ENCODE measurements at regions not wholly inside any gene's neighbourhood (a gene's known extent, or its start where the extent isn't known, plus 50 kb on each side); places are given as distances from the start of the nearest gene placed in this dataset.
"Not testable (repeated sequence)": the region's sequence is repeated elsewhere in the genome, so short reads cannot be mapped to it uniquely, and the experiment has no call there.

GRCh38 chr4:189131118-189131517, 809.6 kb upstream of the FRG1 start:
- H3K4me1 ChIP-seq (ENCODE audit: insufficient read depth) = no peaks in the 10 kb centered on the region
- H3K36me3 ChIP-seq = no peaks in the 10 kb centered on the region
- intact Hi-C loops (cut with DNase I) = no loop called here
- no peak overlapping the region for H3K4me3 ChIP-seq
- no peak overlapping the region for H3K27ac ChIP-seq
- no peak for DNase-seq
- no peaks in the 10 kb centered on the region for H3K27me3 ChIP-seq
- WGBS, 3 donors = 83 to 90% (median 88%) methylated on average over 4 of the region's 4 CpGs
- H3K9me3 ChIP-seq = no peaks in the 10 kb centered on the region
- TF ChIP-seq, protein P1, sequence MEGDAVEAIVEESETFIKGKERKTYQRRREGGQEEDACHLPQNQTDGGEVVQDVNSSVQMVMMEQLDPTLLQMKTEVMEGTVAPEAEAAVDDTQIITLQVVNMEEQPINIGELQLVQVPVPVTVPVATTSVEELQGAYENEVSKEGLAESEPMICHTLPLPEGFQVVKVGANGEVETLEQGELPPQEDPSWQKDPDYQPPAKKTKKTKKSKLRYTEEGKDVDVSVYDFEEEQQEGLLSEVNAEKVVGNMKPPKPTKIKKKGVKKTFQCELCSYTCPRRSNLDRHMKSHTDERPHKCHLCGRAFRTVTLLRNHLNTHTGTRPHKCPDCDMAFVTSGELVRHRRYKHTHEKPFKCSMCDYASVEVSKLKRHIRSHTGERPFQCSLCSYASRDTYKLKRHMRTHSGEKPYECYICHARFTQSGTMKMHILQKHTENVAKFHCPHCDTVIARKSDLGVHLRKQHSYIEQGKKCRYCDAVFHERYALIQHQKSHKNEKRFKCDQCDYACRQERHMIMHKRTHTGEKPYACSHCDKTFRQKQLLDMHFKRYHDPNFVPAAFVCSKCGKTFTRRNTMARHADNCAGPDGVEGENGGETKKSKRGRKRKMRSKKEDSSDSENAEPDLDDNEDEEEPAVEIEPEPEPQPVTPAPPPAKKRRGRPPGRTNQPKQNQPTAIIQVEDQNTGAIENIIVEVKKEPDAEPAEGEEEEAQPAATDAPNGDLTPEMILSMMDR (IDR thresholded peaks at IDR 0.05) = no peak
- TF ChIP-seq EP300 (IDR thresholded peaks at IDR 0.05) (no peak), POLR2A (IDR thresholded peaks at IDR 0.05) (no peak)

DNA sequence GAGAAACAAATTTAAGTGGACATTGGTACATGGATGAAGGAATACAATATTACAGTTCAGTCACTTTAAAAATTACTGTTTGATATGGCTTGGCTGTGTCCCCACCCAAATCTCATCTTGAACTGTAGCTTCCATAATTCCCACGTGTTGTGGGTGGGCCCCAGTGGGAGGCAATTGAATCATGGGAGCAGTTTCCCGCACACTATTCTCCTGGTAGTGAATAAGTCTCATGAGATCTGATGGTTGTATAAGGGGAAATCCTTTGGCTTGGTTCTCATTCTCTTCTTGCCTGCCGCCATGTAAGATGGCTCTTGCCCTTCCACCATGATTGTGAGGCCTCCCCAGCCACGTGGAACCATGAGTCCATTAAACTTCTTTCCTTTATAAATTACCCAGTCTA, 804.2 kb upstream of the FRG1 start:
- no peaks in the 10 kb centered on the region for H3K36me3 ChIP-seq
- intact Hi-C loops (cut with DNase I) = no loop called here
- 74 to 90% (median 75%) methylated on average over 4 of the region's 4 CpGs for WGBS, 3 donors
- H3K4me1 ChIP-seq (ENCODE audit: insufficient read depth) = no peaks in the 10 kb centered on the region
- H3K9me3 ChIP-seq = no peaks in the 10 kb centered on the region
- no peaks in the 10 kb centered on the region for H3K27me3 ChIP-seq
- TF ChIP-seq, protein P1 (IDR thresholded peaks at IDR 0.05) = no peak
- TF ChIP-seq EP300 (IDR thresholded peaks at IDR 0.05) (no peak), POLR2A (IDR thresholded peaks at IDR 0.05) (no peak)
- DNase-seq = no peak
- H3K27ac ChIP-seq = no peak overlapping the region
- no peak overlapping the region for H3K4me3 ChIP-seq

- 79 to 91% (median 82%) methylated on average over 6 of the region's 6 CpGs for WGBS, 3 donors
Observed at GRCh38 chr4:189143263-189143952, 797.3 kb upstream of the FRG1 start.

GRCh38 chr4:189147005-189147929, 793.4 kb upstream of the FRG1 start:
- Histone ChIP-seq H3K36me3 (no peaks in the 10 kb centered on the region), H3K9me3 (no peaks in the 10 kb centered on the region), H3K4me1 (ENCODE audit: insufficient read depth) (no peaks in the 10 kb centered on the region), H3K27ac (no peak overlapping the region), H3K27me3 (no peaks in the 10 kb centered on the region), H3K4me3 (no peak overlapping the region)
- TF ChIP-seq, protein P1 (IDR thresholded peaks at IDR 0.05) = no peak
- TF ChIP-seq POLR2A (IDR thresholded peaks at IDR 0.05) (no peak), EP300 (IDR thresholded peaks at IDR 0.05) (no peak)
- intact Hi-C loops (cut with DNase I) = no loop called here
- no peak for DNase-seq
- WGBS, 3 donors = 84 to 88% (median 86%) methylated on average over 24 of the region's 24 CpGs

More at GRCh38 chr4:189143263-189143952, 797.3 kb upstream of the FRG1 start:
- H3K27me3 ChIP-seq = no peaks in the 10 kb centered on the region
- no peaks in the 10 kb centered on the region for H3K4me1 ChIP-seq (ENCODE audit: insufficient read depth)
- H3K36me3 ChIP-seq = no peaks in the 10 kb centered on the region
- DNase-seq = no peak
- TF ChIP-seq, protein P1 (IDR thresholded peaks at IDR 0.05) = no peak
- no peak for TF ChIP-seq EP300 (IDR thresholded peaks at IDR 0.05)
- no peaks in the 10 kb centered on the region for H3K9me3 ChIP-seq
- H3K4me3 ChIP-seq = no peak overlapping the region
- intact Hi-C loops (cut with DNase I) = no loop called here
- no peak overlapping the region for H3K27ac ChIP-seq

DNA sequence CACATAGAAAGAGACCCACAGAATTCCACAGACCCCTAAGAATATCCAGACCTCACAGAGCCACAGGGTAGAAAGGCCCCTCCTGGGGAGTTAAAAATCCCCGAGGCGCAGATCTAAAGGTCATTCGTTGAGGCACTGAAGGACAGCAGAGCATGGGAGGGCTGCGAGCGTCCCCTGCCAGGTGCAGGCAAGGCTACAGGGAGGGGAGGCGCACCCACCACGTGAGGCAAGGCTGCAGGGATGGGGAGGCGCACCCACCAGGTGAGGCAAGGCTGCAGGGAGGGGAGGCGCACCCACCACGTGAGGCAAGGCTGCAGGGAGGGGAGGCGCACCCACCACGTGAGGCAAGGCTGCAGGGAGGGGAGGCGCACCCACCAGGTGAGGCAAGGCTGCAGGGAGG, 785.6 kb upstream of the FRG1 start:
- DNase-seq; intact Hi-C loops (cut with DNase I); H3K36me3 ChIP-seq; H3K27me3 ChIP-seq; H3K4me1 ChIP-seq (ENCODE audit: insufficient read depth); H3K9me3 ChIP-seq; H3K4me3 ChIP-seq; H3K27ac ChIP-seq: not testable (repeated sequence)
- 84 to 89% (median 88%) methylated on average over 9 to 13 of the region's 13 CpGs for WGBS, 3 donors
